GM12878 (cell line): ENCODE measurements at regions not wholly inside any gene's neighbourhood (a gene's known extent, or its start where the extent isn't known, plus 50 kb on each side); places are given as distances from the start of the nearest gene placed in this dataset.

Source experiments
- ATAC-seq: fragments of 200-7000 bp; cut with Tn5 transposase; 3 replicates; pipeline ENCODE4 v1.9.1; 2020; ENCODE audit warnings: mild to moderate bottlenecking, moderate library complexity
- BruUV-seq: library from RNA; stranded (reverse); fragments of 400-500 nt; replicated peaks from 2 replicates; lab custom pipeline; 2021; lab: Mats Ljungman, UMichigan
- CTCF ChIA-PET: fragments of 300-600 bp; sonication (Branson Sonifier 250); formaldehyde crosslinking; extraction: SDS; loops from one replicate; lab custom pipeline; 2021; ENCODE audit warnings: inconsistent platforms; lab: Yijun Ruan, JAX
- POLR2A ChIA-PET: fragments of 350-600 bp; formaldehyde crosslinking; extraction: SDS; loops from one replicate; lab custom pipeline; 2021; ENCODE audit warnings: inconsistent platforms; lab: Charles Lee
- RAD21 ChIA-PET: fragments of 300-600 bp; sonication (Branson Sonifier 250); formaldehyde crosslinking; loops from one replicate; lab custom pipeline; 2023; ENCODE audit warnings: antibody characterized with exemption; ENCODE audit not compliant: unreplicated experiment; lab: Charles Lee
- SMC1A ChIA-PET: fragments of 300-600 bp; sonication (Branson Sonifier 250); formaldehyde crosslinking; loops from one replicate; lab custom pipeline; 2023; ENCODE audit not compliant: unreplicated experiment, uncharacterized antibody; lab: Charles Lee
- DNase-seq: peaks from one replicate; pipeline ENCODE4 v3.0.0-alpha.2; 2011; ENCODE audit warnings: low read depth, low spot score
- FAIRE-seq: peaks from 3 replicates; lab custom pipeline; 2011; peaks lifted over from hg19 to GRCh38; lab: Jason Lieb, UNC
- H2AFZ ChIP-seq: 2 replicates; pipeline ENCODE4 v1.6.0; 2011; ENCODE audit warnings: low read depth, low read length, control low read depth; ENCODE audit not compliant: control insufficient read depth
- H3K27ac ChIP-seq: 2 replicates; pipeline ENCODE4 v1.5.1; 2011; ENCODE audit warnings: control low read depth; ENCODE audit not compliant: control insufficient read depth, insufficient read depth
- H3K27me3 ChIP-seq, 2 experiments: replicated peaks in 1 of 2; 2 replicates each; pipeline versions ENCODE4 v1.6.0 to v1.6.1; 2011; ENCODE audit warnings: low read length in 1 of 2; ENCODE audit not compliant: control insufficient read depth in 2 of 2, insufficient read depth in 2 of 2
- H3K36me3 ChIP-seq, 2 experiments: 2 replicates each; pipeline ENCODE4 v1.5.1; 2011; ENCODE audit warnings: low read length in 1 of 2; ENCODE audit not compliant: control insufficient read depth in 2 of 2, insufficient read depth in 2 of 2
- H3K4me1 ChIP-seq: 2 replicates; pipeline ENCODE4 v1.6.1; 2011; ENCODE audit warnings: mild to moderate bottlenecking, low read length, moderate library complexity, mixed read lengths; ENCODE audit not compliant: control insufficient read depth, insufficient read depth
- H3K4me2 ChIP-seq: 2 replicates; pipeline ENCODE4 v1.6.0; 2011; ENCODE audit warnings: control low read depth; ENCODE audit not compliant: control insufficient read depth, insufficient read depth
- H3K4me3 ChIP-seq: fragments of 200-600 bp; sonication (generic); 2 replicates; pipeline ENCODE4 v1.5.1; 2016
- H3K79me2 ChIP-seq: 2 replicates; pipeline ENCODE4 v1.6.0; 2011; ENCODE audit warnings: low read length; ENCODE audit not compliant: control insufficient read depth, insufficient read depth
- H3K9ac ChIP-seq: 2 replicates; pipeline ENCODE4 v1.8.0; 2011; ENCODE audit warnings: low read length, control low read depth, mixed read lengths; ENCODE audit not compliant: control insufficient read depth, insufficient read depth
- H3K9me3 ChIP-seq: replicated peaks from 3 replicates; pipeline ENCODE4 v1.5.1; 2011; ENCODE audit warnings: mild to moderate bottlenecking, low read length; ENCODE audit not compliant: control insufficient read depth, insufficient read depth
- H4K20me1 ChIP-seq: 2 replicates; pipeline ENCODE4 v1.6.0; 2011; ENCODE audit not compliant: control insufficient read depth, insufficient read depth
- CBFB ChIP-seq: IDR thresholded peaks from 2 replicates; pipeline ENCODE4 v1.6.1; 2016; ENCODE audit warnings: antibody characterized with exemption, low read depth
- CREB1 ChIP-seq: IDR thresholded peaks from 2 replicates; pipeline ENCODE4 v1.6.1; 2012; ENCODE audit warnings: low read depth, mild to moderate bottlenecking, inconsistent platforms
- CREM ChIP-seq: IDR thresholded peaks from 2 replicates; pipeline ENCODE4 v1.6.1; 2014; ENCODE audit warnings: antibody characterized with exemption, low read depth
- FOXM1 ChIP-seq: IDR thresholded peaks from 2 replicates; pipeline ENCODE4 v1.6.1; 2012; ENCODE audit warnings: low read depth, mild to moderate bottlenecking, inconsistent platforms, low read length, moderate library complexity
- GABPA ChIP-seq: IDR thresholded peaks from 2 replicates; pipeline ENCODE4 v1.6.1; 2014; ENCODE audit warnings: antibody characterized with exemption, low read depth, mild to moderate bottlenecking, inconsistent platforms
- IRF3 ChIP-seq: fragments of 450-650 bp; IDR thresholded peaks from 2 replicates; pipeline ENCODE4 v1.6.1; 2014; ENCODE audit warnings: mild to moderate bottlenecking
- JUNB ChIP-seq: IDR thresholded peaks from 2 replicates; pipeline ENCODE4 v1.6.1; 2016; ENCODE audit warnings: antibody characterized with exemption, mild to moderate bottlenecking
- MTA2 ChIP-seq: fragments of 450-650 bp; IDR thresholded peaks from 2 replicates; pipeline ENCODE4 v1.6.1; 2016; ENCODE audit warnings: low read depth, mild to moderate bottlenecking, moderate library complexity
- MYB ChIP-seq: fragments of 150-350 bp; IDR thresholded peaks from 2 replicates; pipeline ENCODE4 v1.6.1; 2014; ENCODE audit warnings: mild to moderate bottlenecking, low read depth, low read length, borderline replicate concordance
- NBN ChIP-seq: fragments of 450-650 bp; IDR thresholded peaks from 2 replicates; pipeline ENCODE4 v1.6.1; 2016
- NFIC ChIP-seq: IDR thresholded peaks from 2 replicates; pipeline ENCODE4 v1.6.1; 2012; ENCODE audit warnings: low read depth, mild to moderate bottlenecking, inconsistent platforms, low read length, moderate library complexity
- NRF1 ChIP-seq: conservative IDR thresholded peaks from 2 replicates; pipeline ENCODE4 v1.6.1; 2011; ENCODE audit warnings: mild to moderate bottlenecking, low read depth, low read length, improper control_type of control experiment
- RUNX3 ChIP-seq: IDR thresholded peaks from 2 replicates; pipeline ENCODE4 v1.6.1; 2012; ENCODE audit warnings: low read length, inconsistent platforms
- SPI1 ChIP-seq: IDR thresholded peaks from 2 replicates; pipeline ENCODE4 v1.6.1; 2011; ENCODE audit warnings: low read depth, mild to moderate bottlenecking, low read length, moderate library complexity, borderline replicate concordance; ENCODE audit not compliant: insufficient read depth
- SUPT20H ChIP-seq: IDR thresholded peaks from 2 replicates; pipeline ENCODE4 v1.6.1; 2011; ENCODE audit warnings: low read depth, mild to moderate bottlenecking, low read length, moderate library complexity, borderline replicate concordance; ENCODE audit not compliant: control insufficient read depth
- SUZ12 ChIP-seq: fragments of 200-600 bp; sonication (generic); IDR thresholded peaks from one replicate; pipeline ENCODE4 v1.6.1; 2018; ENCODE audit warnings: antibody characterized with exemption, mild to moderate bottlenecking; ENCODE audit not compliant: unreplicated experiment
- TBL1XR1 ChIP-seq: IDR thresholded peaks from 2 replicates; pipeline ENCODE4 v1.6.1; 2012; ENCODE audit warnings: low read depth, low read length, improper control_type of control experiment
- WGBS: methylation state at CpG from one replicate; pipeline ENCODE4 v1.1.6; 2016; ENCODE audit warnings: low lambda C conversion rate; ENCODE audit not compliant: insufficient replicate concordance, insufficient coverage; ENCODE audit errors: missing lambda C conversion rate; 5-methylcytosine and 5-hydroxymethylcytosine counted together
- in situ Hi-C: fragments of 300-500 bp; cut with MboI; formaldehyde crosslinking; loops from 9 replicates; pipeline ENCODE4 v1.14.3; 2018; ENCODE audit warnings: mixed read lengths
- intact Hi-C: fragments of 100-400 bp; cut with micrococcal nuclease; formaldehyde crosslinking; loops from one replicate; pipeline ENCODE4 v1.14.2; 2022; ENCODE audit not compliant: unreplicated experiment

- TF ChIP-seq IRF3 (no peak), TBL1XR1 (no peak), SUPT20H (no peak), CREB1 (no peak)
Observed at GRCh38 chr13:34039678-34040077, 221.7 kb downstream of the RFC3 start (continued).

GRCh38 chr13:34040863-34041262 lies 222.9 kb downstream of the RFC3 start:
- no peak overlapping the region for H3K27ac ChIP-seq
- H3K4me3 ChIP-seq: no peak overlapping the region
- H3K27me3 ChIP-seq: no peaks in the 10 kb centered on the region
- CTCF ChIA-PET: no interaction called here
- H3K4me1 ChIP-seq: peaks cover 10% of the 10 kb centered on the region
- no peak overlapping the region for H3K9ac ChIP-seq
- peak; percentile 72; the same call in 1 of the 2 replicates for TF ChIP-seq FOXM1
- no peak for TF ChIP-seq NBN
- no peak for TF ChIP-seq NRF1
- TF ChIP-seq SUZ12: no peak
- TF ChIP-seq CBFB: no peak
- 0 out of 2 replicates have a peak, but pooled peaks have one; percentile 6 for TF ChIP-seq SPI1
- TF ChIP-seq MYB: no peak
- TF ChIP-seq CREB1: peak; percentile 56; the same call in 1 of the 2 replicates
- TF ChIP-seq MTA2: no peak
- TF ChIP-seq JUNB: peak; percentile 60
- peak; percentile 72; the same call in 1 of the 2 replicates for TF ChIP-seq CREM
- peak; percentile 9; the same call in 1 of the 2 replicates for TF ChIP-seq GABPA
- TF ChIP-seq RUNX3: peak; percentile 85; the same call in 1 of the 2 replicates
- peak; percentile 78; the same call in 1 of the 2 replicates for TF ChIP-seq NFIC
- no TSS peak for BruUV-seq
- no peak for DNase-seq
- H3K79me2 ChIP-seq: no peaks in the 10 kb centered on the region
- intact Hi-C loops: no loop called here
- RAD21 ChIA-PET: no interaction called here
- POLR2A ChIA-PET: interaction anchor here (0.7 kb wide), 1 partner anchor 703 kb away, joined by 3 read pairs; no protein-coding TSS in a partner anchor
- H4K20me1 ChIP-seq: no peaks in the 10 kb centered on the region
- in situ Hi-C loops: no loop called here
- no peaks in the 10 kb centered on the region; the same call in 2 of the 3 replicates for H3K9me3 ChIP-seq
- no peak overlapping the region for H2AFZ ChIP-seq
- H3K36me3 ChIP-seq: no peaks in the 10 kb centered on the region
- no peak for FAIRE-seq
- no peak overlapping the region for H3K4me2 ChIP-seq
- 12% methylated on average over 4 of the region's 4 CpGs for WGBS
- SMC1A ChIA-PET: no interaction called here
- peak; percentile 31 for ATAC-seq
